Astrocyte of the spinal cord (primary cell): ENCODE measurements at regions not wholly inside any gene's neighbourhood (a gene's known extent, or its start where the extent isn't known, plus 50 kb on each side); places are given as distances from the start of the nearest gene placed in this dataset.

Experiments used
- DNase-seq: peaks from one replicate; pipeline ENCODE4 v3.0.0; 2011; ENCODE audit warnings: low read depth, low spot score
- H3K4me3 ChIP-seq: 2 replicates; pipeline ENCODE4 v1.5.1; 2011; ENCODE audit warnings: low read depth, mild to moderate bottlenecking, low read length, moderate library complexity
- CTCF ChIP-seq: IDR thresholded peaks from 2 replicates; pipeline ENCODE4 v1.5.1; 2012; ENCODE audit warnings: low read depth, mild to moderate bottlenecking, low read length, inconsistent platforms
- in situ Hi-C: cut with HindIII; loops from 2 replicates; pipeline ENCODE4 v1.10.0; 2017; ENCODE audit warnings: low sequenced_read_pairs

- no peak for TF ChIP-seq CTCF
- no peak overlapping the region for H3K4me3 ChIP-seq
- no peak for DNase-seq
- in situ Hi-C loops, result no loop called here
These were observed 324.7 kb downstream of the SHQ1 start for GRCh38 chr3:72523429-72524151.

- no peak overlapping the region for H3K4me3 ChIP-seq
- DNase-seq, result peak; percentile 85
- in situ Hi-C loops, result no loop called here
- TF ChIP-seq CTCF, result no peak
These were observed 327.4 kb downstream of the SHQ1 start for GRCh38 chr3:72520690-72521308.

- H3K4me3 ChIP-seq, result no peak overlapping the region
- DNase-seq, result no peak
- no peak for TF ChIP-seq CTCF
- in situ Hi-C loops, result no loop called here
These were observed 328.2 kb downstream of the SHQ1 start for GRCh38 chr3:72519946-72520604.

- in situ Hi-C loops, result no loop called here
- H3K4me3 ChIP-seq, result no peak overlapping the region
- TF ChIP-seq CTCF, result no peak
- no peak for DNase-seq
These were observed 330.3 kb downstream of the SHQ1 start for GRCh38 chr3:72517921-72518424.

- no peak for TF ChIP-seq CTCF
- no peak for DNase-seq
- in situ Hi-C loops, result no loop called here
- H3K4me3 ChIP-seq, result no peak overlapping the region
These were observed 330.9 kb downstream of the SHQ1 start for GRCh38 chr3:72517336-72517735.

GRCh38 chr3:72516361-72516760 lies 331.9 kb downstream of the SHQ1 start:
- TF ChIP-seq CTCF, result no peak
- no peak for DNase-seq
- in situ Hi-C loops, result no loop called here
- no peak overlapping the region for H3K4me3 ChIP-seq
